Lung microvascular endothelial cell (primary cell): ENCODE measurements at regions not wholly inside any gene's neighbourhood (a gene's known extent, or its start where the extent isn't known, plus 50 kb on each side); places are given as distances from the start of the nearest gene placed in this dataset.

Experiments used
- DNase-seq, 2 donors: peaks; one replicate each; pipeline versions ENCODE4 v3.0.0 to v3.0.0-alpha.2; 2010; ENCODE audit warnings: low read depth in 2 of 2

DNA sequence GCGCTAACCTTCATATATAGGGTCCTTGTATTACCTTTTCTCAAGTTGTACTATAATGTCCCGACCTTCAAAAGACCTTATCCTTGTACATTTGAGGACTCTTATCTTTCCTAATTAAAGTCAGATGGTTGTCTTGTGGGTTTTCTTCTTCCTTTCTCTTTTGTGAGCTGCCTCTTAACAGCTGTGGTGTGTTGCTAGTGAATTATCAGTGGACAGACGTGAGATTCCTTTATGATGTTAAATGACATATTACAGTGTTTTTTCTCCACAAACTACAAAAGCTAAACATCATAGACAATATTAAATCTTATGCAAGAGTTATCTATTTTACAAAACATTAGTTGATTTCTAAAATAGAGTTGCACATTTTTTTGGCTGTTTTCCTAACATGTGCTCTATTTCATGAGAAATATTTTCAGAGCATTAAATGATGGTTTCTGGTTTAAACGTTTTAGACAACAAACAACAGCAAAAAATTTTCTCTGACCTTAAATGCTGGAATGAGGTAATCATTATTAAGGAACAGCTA lies 272.2 kb upstream of the NPVF start:
- DNase-seq: no peak

DNA sequence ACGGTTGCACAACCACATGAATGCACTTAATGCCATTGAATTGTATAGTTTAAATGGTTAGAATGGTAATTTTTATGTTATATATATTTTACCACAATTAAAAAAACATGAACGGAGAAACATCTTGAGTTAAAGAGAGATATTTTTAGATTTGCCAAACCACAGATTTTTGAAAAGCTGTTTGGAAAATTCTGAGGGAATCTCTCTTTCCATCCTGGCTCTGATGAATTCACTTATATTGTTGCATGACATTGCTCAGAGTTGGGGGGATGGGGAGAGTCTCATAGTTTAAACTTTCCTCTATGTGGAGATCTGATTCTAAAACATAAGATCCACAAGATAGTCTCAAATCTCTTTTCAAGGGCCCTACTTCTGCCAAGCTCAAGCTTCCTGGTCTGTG lies 275.0 kb upstream of the NPVF start:
- DNase-seq: no peak

DNA sequence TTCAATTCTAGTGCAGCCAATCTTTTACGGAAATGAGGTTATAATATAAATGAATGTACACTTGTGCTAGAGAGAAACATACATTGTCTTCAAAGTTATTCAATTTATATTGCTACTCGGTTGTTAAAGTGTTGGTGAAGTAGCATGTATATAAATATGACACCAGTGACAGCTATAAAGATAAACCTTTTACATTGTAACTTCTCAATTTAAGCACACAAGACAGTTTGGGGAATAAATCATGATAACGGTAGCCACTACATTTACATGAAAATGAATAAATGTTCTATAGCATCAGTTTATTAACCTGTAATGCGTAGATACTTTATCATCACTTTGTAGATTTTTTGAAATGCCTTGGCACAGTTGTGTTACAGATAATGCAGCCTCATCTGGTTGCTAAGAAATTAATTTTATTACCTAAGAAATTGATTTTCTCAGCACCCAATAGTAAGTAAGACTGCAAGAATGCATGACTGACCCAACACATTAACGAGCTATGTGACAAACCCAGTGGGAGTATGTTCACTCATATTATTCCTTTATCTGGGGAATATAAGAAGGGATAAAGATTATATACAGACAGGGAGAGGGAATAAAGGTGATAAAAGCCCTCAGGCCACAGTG lies 283.9 kb upstream of the NPVF start:
- no peak for DNase-seq

DNA sequence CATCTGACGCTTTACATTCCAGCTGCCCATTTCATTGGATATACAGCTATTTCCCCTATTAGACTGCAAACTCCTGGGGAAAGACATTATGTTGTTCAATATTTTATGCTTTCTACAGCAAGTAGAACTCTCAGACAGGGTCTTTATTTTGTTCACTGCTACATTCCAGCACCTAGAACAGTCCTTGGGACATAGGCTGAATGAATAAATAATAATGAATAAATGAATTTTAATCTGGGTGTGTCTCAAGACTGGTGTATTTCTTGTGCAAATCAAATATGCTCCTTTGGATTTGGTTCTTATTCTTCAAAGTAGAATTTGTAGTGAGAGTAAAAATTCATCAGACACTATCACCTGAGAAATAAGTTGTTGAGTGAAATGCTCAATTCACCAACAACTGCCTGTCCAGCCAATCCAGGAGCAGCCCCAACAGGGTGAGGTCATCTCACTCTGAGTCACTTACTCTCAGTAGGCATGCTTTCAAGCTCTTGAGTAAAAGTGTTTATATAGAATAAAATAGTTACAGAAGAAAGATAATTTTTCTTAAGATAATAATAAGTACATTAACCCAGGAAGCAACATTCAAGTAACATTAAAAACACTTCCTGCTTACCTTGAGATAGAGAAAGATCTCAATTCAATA lies 287.5 kb upstream of the NPVF start:
- DNase-seq: no peak

DNA sequence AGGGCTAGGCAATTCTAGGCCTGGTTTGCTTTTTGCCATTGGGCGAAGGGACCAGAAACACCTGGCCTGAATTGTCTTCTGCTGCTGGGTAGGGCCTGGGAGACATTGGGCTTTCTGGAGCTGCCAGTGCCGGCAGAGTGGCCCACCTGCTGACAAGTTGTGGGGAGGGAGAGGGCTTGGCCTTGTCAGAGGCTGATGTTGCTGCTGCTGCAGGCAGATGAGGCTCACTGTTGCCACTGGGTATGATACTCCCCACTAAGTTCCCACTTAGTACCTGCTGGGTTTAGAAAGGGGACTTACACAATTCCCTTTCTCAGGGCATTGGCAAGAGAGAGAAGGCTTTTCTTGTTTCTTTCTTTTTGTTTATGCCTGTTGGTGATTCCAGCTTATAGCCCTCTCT lies 289.6 kb upstream of the NPVF start:
- no peak for DNase-seq

DNA sequence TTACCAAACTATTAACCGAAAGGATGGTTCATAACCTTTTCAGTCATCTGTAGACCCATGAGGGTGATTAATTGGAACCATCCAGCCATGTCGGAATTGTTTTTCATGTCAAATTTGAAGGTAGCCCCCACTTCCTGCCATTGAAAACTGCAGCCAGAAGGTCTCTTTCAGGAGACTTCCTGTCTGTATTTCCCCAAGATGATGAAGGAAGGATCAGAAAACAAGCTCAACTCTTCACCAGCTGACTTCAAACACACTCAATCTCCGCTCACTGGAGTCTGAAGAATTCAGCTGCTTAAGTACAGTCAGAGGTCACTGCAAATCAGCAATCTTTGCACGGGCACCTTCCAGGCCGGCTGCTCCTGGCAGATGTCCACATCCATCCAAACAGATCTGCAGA lies 291.7 kb upstream of the NPVF start:
- no peak for DNase-seq

DNA sequence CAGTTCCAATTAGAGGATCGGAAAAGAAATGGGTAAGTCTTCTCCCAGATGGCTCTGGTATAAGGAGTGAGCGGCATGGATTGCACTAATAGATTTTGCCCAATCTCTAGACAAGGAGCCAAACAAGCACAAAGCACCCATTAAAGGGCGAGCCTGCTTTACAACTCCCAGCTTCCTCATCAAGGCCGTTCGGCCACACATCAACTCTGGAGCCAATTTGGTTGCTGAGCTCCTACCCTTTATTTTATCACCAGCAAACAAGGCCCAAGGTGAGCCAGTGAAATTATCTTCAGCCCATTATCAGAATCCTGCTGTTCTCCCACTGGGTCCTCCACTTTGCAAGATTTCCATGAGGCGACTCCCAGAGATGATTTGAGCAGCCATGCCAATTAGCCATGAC lies 292.2 kb upstream of the NPVF start:
- no peak for DNase-seq

DNA sequence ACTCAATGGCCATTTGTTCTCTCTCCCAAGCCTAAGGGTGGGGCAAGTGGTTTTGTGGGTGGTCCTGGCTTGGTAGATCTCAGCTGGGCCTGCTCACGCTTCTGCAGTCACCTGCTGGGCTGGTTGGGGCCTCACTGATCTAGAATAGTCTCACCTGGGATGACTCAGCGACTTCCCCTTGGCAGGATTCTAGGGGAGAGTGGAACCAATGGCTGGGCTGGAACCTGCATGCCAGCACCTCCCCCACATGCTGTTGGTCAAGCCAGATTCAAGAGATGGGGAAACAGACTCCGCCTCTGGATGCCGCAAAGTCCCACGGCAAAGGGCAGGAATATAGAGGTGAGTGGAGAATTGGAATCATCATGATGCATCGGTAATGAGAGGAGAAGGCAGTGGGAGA lies 292.9 kb upstream of the NPVF start:
- no peak for DNase-seq

DNA sequence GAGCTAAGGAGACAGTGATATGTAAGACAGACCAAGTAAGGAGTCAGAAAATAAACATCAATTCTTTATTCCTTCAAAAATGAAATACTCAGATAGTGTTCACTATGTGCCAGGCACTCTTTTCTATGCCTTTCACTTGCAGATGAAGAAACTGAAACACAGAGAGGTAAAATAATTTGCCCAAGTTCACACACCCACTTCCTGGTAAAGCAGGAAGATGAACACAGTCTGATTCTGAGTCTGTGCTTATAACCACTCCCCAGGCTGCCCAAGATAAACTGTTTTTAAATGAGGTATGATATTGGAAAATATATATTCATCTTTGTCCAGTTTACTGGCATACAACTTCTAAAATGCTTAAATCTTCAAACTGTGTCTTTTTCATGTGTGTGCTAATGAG lies 294.4 kb upstream of the NPVF start:
- no peak for DNase-seq

DNA sequence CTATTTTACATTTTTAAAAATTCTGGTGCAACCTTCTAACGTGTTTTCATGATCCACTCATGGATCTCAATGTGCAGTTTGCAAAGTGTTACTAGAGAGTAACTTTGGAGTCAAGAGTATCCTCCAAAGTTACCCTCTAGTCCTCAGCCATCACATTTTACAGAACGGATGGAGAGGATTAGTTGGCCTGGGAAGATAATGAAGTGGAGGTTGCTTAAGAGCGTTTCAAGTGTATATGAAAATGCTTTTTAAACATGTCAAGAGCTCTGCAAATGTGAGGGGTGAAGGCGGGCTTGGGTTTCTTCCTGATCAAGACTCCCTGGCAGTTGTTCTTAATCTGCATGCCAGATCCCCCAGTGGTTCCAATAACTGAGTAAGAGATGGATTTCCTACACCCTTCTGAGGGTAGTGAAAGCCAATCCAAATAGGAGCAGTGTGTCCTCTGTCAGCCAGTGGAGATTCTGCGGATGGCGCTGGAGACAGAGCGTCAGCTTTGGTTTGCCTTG lies 299.4 kb upstream of the NPVF start:
- DNase-seq: no peak

DNA sequence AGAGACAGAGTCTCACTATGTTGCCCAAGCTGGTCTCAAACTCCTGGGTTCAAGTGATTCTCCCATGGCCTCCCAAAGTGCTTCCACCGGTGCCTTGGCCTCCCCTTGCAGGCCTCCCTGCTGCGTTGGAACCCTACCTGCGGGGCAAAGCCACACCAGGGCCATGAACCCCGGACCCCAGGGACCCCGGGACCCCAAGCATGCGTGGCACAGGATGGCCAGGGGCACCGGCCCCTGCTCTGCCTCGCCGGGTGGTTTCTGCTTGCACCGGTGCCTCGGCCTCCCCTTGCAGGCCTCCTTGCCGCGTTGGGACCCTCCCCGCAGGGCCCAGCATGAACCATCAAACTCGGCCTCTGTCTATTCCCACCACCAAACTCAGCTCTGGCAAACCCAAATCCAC lies 301.0 kb upstream of the NPVF start:
- DNase-seq: no peak

DNA sequence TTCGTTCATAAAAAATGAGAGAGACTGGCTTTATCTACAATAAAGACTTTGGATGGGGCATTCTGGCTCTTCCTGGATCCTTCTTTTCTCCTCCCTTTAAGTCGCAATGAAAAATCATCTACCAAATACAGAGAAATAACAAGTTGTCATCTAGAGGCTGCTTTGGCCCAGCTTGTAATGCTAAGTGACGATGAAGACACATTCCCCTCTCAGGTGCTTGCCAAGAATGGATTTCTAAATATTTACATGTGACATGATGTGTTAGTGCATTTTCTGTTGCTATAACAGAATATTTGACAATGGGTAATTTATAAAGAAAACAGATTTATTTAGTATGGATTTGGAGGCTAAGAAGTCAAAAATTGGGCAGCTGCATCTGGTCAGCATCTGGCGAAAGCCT lies 308.6 kb upstream of the NPVF start:
- no peak for DNase-seq

DNA sequence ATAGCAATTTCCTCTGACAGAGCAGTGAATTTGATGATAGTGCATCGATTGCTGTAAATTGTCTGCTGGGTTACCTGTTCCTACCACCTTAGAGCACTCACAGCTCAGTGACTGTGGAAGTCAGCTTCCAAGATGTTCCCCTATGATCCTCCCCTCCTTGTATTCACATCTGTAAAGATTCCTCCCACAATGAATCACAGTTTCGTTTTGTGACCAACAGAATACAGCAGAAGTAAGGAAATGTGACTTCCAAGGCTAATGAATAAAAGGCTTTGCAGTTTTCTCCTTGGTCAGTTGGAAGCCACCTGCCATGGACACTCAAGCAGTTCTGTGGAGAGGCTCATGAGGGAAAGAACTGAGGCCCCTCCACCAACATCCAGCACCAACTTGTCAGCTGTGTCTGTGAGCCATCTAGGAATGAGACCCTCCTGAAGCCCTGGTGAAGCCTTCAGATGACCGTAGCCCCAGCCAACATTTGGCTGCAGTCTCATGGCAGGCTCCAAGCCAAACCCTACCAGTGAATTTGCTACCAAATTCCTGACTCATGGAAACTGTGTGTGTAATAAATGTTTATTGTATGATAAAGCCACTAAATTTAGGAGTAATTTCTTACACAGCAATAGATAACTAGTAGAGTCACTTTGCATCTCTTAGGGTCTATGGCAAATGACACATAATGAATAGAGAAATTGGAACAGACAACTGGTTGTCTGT lies 309.5 kb upstream of the NPVF start:
- no peak for DNase-seq

DNA sequence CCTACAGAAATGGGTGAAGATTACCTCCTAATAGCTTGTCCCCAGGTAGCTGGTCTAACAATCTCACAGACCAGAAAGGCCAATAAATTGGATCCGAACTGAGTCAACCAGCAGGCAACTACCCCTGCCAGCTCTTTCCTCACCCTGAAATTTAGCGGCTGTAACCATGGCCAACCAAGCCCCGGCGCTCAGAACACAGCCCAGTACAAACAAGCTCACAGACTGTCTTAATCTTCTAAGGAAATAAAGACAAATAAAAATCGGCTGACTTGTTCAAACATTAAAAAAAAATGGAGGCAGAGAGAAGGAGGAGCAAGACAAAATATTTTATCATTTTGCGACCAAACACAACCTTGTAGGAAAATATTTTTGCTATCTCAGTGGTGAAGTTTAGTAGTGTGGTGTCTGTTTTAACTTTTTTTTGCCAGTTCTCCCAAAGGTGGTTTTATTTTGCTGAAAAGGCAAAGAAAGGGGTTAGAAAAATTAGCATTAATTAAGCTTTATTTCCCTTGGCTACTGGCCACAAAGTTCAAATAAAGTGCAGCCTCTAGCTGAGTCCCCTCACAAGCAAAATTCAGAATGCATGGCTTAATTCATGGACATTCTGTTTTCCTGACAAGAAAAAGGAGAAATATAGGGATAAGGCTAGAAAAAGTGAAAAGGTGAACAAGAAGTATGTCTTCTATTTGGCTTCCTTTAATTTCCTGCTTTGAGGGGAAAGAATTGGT lies 313.0 kb upstream of the NPVF start:
- DNase-seq: no peak

DNA sequence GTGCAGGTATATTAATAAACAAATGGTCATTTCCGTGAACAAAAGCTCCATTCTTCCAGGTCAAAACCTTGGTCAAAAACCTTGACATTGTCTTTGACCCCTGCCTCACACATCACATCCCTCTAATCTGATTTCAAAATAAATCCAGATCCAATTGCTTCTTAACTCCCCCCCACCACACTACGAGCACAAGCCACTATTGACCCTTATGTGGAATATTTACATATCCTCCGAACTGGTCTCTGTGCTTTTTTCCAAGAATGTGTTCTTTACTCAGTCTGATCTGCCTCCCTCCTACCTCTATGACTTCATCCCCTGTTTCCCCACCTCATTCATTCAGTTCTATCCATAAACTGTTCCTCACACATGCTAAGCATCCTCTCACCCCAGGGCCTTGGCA lies 313.6 kb upstream of the NPVF start:
- no peak for DNase-seq

DNA sequence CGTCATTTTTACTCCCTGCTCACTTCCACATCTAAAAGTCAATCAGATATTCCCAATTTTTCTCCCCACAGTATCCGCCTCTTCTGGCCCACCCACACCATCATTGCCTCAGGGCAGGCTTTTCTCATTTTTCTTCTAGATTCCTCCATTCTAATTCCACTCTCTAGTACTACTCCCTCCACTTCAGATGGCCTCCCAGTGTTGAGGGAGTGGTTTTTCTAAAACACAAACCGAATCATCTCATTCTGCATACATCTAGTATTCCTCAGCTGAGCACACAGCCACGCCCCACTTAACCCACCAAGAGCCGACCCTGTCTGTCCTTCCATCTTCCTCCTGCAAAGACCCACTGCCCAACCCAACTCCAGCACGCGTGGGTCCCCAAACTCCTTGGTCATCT lies 314.9 kb upstream of the NPVF start:
- no peak for DNase-seq

DNA sequence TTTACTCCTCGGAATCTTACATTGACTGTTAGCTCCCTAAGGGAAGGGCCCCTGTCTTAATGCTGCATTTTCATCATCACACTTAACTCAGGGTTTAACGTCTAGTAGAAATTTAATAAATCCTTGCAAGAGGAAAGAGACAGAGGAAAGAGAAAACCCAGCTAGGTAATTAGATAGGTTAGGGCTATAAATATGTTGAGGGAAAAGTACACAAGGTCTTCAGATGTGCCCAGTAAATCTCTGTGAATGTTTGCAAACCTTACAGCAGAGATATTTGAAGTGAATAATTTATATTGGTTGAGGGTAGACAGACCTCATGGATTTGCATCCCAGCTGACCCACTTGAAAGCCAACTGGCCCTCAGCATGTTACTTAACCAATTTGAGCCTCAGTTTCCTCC lies 315.5 kb upstream of the NPVF start:
- no peak for DNase-seq

DNA sequence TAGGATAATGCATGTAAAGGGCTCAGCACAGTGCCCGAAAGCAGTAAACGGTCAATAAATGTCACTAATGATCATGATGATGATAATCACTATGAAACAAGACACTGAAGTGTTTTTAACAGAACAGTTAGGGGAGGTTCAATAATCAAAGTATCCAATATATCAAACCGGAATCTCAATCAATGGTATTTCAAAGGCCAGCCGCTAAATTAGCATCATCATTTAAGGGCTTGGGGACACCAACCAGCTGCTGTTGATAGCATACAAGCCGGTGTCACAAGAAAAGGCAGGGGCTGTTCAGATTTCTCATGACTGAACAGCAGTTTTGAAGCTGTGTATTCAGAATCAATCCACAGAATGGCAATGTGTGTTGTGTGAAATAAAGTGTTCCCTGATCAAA lies 316.0 kb upstream of the NPVF start:
- DNase-seq: no peak

DNA sequence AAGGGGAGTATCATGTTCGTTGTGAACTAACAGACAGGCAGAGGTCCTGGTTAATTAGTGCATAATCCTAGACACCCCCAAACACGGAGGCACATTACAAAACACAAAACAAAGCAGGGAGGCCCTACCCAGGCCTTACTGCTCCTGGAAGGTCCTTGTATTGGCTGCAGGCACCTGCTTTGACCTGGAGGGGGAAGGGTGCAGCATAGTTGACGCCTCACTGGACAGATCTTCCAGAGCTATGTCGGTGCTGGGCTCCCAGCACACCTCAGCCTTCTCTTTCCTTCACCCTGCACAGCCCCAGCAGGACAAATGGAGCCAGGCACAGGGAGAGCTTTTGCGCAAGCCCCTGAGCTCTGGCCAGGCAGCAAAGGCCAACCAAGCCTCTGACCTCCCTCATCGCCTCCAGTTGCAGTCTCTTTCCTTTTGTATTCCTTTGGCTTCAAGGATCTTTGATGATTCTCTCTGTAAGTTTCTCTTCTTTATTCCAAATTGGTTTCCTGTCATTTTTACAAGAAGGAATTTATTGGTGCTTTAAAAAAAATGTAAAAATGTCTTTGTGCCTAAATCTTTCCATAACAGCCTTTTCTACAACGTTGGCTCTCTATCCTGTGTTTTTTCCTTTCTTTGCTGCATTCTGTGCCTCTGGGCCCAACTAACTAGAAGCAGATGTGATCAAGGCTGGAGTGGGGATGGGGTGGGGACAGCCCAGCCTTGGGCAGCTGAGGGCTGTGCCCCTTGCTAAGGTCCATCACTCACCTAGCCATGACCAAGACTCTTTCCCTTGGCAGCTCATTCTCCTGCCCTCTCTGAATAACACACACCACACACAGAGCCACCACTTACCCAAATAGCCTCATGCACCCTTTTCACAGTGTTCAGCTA lies 317.1 kb upstream of the NPVF start:
- DNase-seq: no peak

DNA sequence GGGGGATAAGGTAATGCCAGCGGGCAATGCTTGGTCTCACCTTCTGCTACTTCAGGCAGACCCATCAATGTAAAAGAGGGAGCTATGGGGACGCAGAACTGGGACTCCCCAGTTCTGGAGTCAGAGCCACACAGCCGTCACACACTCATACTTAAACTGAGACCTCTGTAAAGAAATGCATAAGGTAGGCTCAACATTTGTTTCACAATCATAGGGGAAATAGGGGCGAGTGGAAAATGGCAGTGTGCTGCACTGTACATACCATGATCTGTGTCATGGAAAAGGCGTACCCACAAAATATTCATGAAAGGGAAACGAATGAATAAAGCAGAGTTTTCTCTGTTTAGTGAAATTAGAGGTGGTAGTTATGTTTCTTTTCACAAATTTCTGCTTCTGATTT lies 318.0 kb upstream of the NPVF start:
- DNase-seq: no peak

DNA sequence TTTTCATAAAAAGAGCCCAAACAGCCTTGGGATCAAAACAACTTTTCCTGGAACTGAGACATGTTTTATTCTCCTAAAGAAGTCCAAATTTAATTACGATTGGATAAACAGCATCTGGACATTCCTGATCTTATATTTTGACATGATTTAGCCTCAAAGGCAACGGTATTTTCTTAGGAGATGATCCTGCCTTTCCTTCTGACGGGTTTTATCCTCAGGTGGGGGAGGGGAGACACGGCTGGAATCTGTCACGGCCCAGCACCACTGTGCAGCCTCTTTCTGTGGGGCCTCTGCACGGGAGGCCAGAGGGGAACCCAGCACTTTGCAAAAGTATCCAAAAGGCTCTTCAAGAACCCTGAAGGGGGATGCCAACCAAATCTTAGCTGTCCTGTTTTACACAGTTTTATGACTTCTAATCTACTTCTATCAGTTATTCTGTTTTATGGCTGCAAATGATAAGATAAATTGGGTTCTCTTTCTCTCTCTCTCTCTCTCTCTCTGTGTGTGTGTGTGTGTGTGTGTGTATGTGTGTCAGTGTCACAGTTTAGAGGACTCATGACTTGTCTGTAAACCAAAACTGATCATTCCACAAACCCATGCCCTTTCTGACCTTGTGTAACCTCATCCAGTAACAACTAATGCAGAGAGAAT lies 321.1 kb upstream of the NPVF start:
- no peak for DNase-seq
